ENCODE measurements at regions not wholly inside any gene's neighbourhood (a gene's known extent, or its start where the extent isn't known, plus 50 kb on each side); places are given as distances from the start of the nearest gene placed in this dataset.

DNA sequence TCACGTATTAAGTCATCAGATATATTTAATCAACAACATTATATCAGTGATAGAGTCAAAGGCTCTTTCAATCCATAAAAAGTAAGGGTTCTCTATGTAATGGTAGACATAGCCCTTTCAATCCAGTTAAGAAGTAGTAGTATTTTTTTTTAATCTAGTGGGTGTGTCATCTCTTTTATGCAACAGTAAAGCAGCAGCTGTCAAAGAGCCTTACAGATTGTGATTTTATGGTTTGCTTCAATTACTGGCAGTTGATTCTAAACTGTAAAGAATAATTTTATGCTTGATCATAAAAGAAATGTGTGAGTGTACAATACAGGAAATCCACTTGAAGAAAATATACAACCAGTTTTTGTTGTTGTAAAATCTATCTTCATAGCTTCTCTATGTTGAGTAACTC lies 902.6 kb upstream of the MBL2 start:
- Histone ChIP-seq H2BK20ac (ENCODE audit: low read depth, low read length, poor library complexity, severe bottlenecking) (no peak overlapping the region), H2BK12ac (ENCODE audit: insufficient read length, low read depth, low read length) (no peak overlapping the region), H4K91ac (ENCODE audit: insufficient read length, low read depth, low read length) (no peak overlapping the region), H3K14ac (ENCODE audit: insufficient read depth, low read length) (no peak overlapping the region), H3K4me1 (ENCODE audit: insufficient read depth, low read length) (no peaks in the 10 kb centered on the region), H3K9ac (ENCODE audit: extremely low read depth, insufficient read length, low read length) (no peak overlapping the region), H4K20me1 (ENCODE audit: control insufficient read depth, insufficient read depth, insufficient read length) (no peaks in the 10 kb centered on the region), H3K23me2 (ENCODE audit: insufficient read length, low read depth, low read length, poor library complexity, severe bottlenecking) (no peaks in the 10 kb centered on the region), H2AFZ (ENCODE audit: low read length) (no peak overlapping the region), H2BK120ac (ENCODE audit: low read depth, low read length, poor library complexity, severe bottlenecking) (no peak overlapping the region), H3T11ph (ENCODE audit: low read length) (no peak overlapping the region), H3K79me2 (ENCODE audit: insufficient read depth, low read length) (no peaks in the 10 kb centered on the region), H2AK5ac (ENCODE audit: insufficient read length, low read length) (no peak overlapping the region), H3K27ac (ENCODE audit: insufficient read length, low read depth, low read length) (no peak overlapping the region), H3K56ac (ENCODE audit: insufficient read length, low read depth, low read length) (no peak overlapping the region), H3K27me3 (ENCODE audit: insufficient read depth, low read length) (no peaks in the 10 kb centered on the region), H2BK5ac (ENCODE audit: insufficient read length, low read length) (no peak overlapping the region), H3K23ac (ENCODE audit: insufficient read length, low read depth, low read length) (no peak overlapping the region), H4K8ac (replicated peaks; ENCODE audit: insufficient read length, low read depth, low read length) (no peak overlapping the region), H3K4me2 (ENCODE audit: insufficient read depth, insufficient read length, low read length) (no peak overlapping the region), H3K18ac (ENCODE audit: insufficient read length, low read depth, low read length) (no peak overlapping the region), H3K4ac (ENCODE audit: low read depth, low read length) (no peak overlapping the region), H3K79me1 (ENCODE audit: insufficient read depth, low read depth, low read length, poor library complexity, severe bottlenecking) (no peaks in the 10 kb centered on the region), H2BK15ac (ENCODE audit: low read depth, low read length) (no peak overlapping the region), H3K9me3 (ENCODE audit: control insufficient read depth, low read depth, low read length) (no peaks in the 10 kb centered on the region), H4K5ac (ENCODE audit: insufficient read length, low read depth, low read length) (no peak overlapping the region)
- no peak overlapping the region for H3K4me3 Mint-ChIP-seq
- peaks cover 0 to 5% (median 0%) of the 10 kb centered on the region in 3 experiments; a peak in 2 of 7 replicates for H3K36me3 Mint-ChIP-seq (ENCODE audit: insufficient read depth in 1 of 3, low read depth in 3 of 3)
- H3K27me3 Mint-ChIP-seq (ENCODE audit: low read depth), result no peaks in the 10 kb centered on the region
- TF ChIP-seq, protein P1, sequence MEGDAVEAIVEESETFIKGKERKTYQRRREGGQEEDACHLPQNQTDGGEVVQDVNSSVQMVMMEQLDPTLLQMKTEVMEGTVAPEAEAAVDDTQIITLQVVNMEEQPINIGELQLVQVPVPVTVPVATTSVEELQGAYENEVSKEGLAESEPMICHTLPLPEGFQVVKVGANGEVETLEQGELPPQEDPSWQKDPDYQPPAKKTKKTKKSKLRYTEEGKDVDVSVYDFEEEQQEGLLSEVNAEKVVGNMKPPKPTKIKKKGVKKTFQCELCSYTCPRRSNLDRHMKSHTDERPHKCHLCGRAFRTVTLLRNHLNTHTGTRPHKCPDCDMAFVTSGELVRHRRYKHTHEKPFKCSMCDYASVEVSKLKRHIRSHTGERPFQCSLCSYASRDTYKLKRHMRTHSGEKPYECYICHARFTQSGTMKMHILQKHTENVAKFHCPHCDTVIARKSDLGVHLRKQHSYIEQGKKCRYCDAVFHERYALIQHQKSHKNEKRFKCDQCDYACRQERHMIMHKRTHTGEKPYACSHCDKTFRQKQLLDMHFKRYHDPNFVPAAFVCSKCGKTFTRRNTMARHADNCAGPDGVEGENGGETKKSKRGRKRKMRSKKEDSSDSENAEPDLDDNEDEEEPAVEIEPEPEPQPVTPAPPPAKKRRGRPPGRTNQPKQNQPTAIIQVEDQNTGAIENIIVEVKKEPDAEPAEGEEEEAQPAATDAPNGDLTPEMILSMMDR (conservative IDR thresholded peaks at IDR 0.05), result no peak
- DNase-seq, result no peak
- H3K27ac Mint-ChIP-seq, result no peak overlapping the region
- peaks cover 0 to 7% of the 10 kb centered on the region in 2 experiments; a peak in 2 of 4 replicates for H3K4me1 Mint-ChIP-seq
- H3K9me3 Mint-ChIP-seq, result peaks cover 6% of the 10 kb centered on the region in 2 experiments; a peak in 3 of 5 replicates
- WGBS (ENCODE audit: extremely low coverage, insufficient read length, low lambda C conversion rate), result no CpG with 5 or more reads among the region's 1 CpG
